NOMO-1 treated with DMSO at 0.1 percent for 48 hours (cell line): ENCODE measurements at regions not wholly inside any gene's neighbourhood (a gene's known extent, or its start where the extent isn't known, plus 50 kb on each side); places are given as distances from the start of the nearest gene placed in this dataset.

ENCODE experiments used
- DNase-seq: peaks from one replicate; lab custom pipeline; 2025; ENCODE audit not compliant: unreplicated experiment; lab: John Stamatoyannopoulos, UW

DNA sequence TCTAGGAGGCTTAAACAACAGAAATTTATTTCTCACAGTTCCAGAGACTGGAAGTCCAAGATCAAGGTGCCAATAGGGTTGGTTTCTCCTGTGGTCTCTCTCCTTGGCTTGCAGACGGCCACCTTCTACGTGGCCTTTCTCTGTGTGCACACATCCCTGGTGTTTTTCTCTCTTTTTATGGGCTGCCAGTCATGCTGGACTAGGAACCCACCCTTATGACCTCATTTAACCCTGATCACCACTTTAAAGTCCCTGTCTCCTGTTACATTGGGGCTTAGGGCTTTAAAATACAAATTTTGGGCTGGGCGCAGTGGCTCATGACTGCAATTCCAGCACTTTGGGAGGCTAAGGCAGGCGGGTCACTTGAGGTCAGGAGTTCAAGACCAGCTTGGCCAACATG is 157.1 kb downstream of the TLE1 start:
- DNase-seq, result no peak

DNA sequence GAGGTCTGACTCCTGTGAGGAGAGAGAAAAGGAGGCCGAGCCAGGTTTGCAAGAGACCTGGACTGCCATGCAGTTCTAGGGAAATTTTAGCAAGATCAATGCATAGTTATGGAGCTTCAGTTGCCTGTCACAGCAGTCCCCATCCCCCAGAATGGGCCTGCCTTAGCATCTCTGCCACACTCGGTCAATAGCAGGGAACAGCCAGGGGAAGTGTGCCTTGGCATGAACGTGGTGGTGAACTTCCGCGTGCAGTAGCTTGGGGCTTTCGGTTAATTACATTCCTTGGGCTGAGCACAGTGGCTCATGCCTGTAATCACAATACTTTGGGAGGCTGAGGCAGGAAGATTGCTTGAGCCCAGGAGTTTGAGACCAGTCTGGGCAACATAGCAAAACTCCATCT is 157.8 kb downstream of the TLE1 start:
- no peak for DNase-seq

DNA sequence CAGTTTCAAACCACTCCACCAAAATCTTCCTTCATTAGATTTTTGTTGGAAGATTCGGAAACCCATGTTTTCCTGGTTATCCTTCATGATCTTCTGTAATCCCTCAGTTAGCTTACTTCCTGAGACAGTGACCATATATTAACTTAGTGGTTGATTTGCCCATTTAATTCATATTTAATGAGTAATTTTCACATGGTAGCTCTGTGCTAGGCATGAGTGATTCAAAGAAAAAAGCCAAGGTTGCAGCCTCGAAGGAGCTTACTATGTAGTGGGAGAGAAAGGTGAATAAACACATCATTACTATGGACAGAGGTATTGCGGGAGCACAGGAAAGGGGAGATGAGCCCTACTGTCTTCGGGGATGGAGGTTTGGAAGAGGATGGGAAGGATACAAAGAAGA is 158.5 kb downstream of the TLE1 start:
- DNase-seq, result no peak

DNA sequence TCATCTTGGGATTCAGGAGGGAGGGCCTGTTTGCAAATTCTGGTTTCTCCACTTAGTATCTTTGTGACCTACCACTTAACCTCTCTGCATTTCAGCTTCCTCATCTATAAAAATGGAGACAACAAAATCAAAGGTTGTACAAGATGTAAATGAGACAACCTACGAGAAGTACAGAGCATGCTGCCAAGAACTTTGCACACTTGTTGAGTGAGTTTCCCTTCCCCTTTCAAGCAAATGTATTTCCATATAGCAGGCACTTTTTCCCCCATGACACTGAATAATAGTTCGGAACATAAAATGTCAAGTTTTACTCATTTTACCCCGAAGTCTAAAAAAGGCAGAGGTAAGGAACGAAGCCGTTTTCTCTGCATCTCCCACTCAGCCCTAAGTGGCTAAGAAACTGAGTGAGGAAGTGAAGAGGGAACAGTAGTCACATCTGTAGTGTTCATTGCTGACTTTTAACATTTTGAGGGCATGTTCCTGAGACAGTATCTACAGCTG is 159.0 kb downstream of the TLE1 start:
- peak; percentile 23 for DNase-seq

DNA sequence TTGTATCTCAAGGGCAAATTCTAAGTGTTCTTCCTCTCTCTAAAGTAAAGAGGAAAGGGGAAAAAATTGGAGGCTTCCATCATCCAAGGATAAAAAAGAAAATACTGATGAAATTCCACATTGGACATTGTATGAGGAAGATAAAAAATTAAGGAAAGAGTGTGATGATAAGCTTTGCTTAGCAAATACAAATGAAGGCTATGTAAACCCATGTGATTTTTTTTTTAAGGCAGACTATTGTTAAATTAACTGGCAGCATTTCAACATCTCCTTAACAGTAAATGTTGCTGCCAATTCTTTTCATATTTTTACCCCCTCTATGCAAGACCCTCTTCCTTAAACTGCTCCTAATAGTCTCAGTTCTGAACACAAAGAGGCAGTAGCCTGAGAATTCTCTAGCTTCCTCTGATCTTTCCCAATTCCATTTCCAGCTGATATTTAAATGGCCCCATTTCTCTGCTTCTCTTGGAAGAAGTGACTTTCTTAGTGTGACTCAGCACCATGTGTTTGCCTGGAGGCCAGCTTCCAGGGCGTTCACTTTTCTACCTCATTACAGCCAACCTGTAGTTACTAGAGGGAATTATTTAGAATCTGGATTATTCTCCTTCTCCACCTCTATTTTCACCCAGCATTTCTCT is 159.7 kb downstream of the TLE1 start:
- no peak for DNase-seq

DNA sequence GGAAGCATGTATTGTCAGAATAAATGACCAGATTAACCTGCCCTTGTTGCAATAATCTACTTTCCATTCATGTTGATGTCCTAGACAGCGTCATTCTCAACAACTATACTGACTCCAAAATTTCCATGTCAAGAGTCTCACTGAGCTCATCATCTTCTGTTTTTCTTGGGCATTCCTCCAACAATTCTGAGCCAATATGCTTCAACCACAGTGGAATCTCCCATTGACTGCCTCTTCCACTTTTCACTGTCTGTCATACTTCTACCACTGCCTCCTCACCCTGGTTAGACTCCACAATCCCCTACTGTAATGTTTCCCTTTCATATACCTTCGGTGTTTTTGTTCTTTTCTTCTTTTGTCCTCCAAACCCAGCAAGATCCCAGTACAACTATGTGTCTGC is 162.8 kb downstream of the TLE1 start:
- no peak for DNase-seq

DNA sequence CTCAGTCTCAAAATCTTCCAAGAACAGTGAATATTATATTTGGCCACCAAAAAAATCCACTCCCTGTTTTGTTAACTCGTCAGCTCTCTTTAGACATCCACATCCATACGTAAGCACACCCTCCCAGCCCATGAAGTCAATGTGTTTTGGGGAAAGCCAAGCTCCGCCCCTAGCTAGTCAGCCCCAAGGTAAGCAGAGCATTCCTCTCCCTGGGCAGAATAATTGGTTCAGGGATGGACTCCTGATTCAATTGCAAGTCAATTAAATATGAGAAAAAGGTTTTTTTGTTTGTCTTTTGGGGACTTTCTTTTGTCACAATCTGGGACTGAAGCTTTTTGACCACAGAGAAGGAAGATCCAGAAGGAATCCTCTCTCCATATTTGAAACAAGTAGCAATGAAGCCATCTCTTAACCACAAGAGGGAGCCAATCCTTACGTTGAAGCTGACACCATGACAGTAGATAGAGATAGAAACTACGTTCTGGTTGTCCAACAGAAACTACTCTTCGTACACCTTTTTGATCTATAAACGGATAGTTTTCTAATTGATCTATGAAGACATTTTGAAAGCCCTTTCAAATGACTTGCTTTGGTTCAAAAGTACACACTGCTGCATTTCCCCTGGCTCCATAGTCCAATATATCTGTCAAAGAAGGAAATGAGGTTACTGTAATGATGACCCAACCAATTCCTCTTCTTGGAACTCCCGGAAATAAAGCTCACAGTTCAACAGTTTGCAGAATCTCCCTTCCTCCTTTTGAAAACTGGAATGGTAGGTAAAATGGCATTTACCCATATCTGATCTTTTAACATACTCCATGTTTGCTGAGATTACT is 166.4 kb downstream of the TLE1 start:
- DNase-seq, result peak; percentile 43

DNA sequence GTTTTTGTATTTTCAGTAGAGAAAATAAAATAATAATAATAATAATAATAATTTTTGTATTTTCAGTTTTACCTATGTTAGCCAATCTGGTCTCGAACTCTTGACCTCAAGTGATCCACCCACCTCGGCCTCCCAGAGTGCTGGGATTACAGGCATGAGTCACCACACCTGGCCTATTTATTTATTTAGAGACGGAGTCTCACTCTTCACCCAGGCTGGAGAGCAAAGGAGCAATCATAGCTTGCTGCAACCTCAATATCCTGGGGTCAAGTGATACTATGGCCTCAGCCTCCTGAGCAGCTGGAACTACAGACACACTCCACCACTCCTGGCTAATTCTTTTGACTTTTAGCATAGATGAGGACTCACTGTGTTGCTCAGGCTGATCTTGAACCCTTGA is 167.5 kb downstream of the TLE1 start:
- DNase-seq, result no peak

DNA sequence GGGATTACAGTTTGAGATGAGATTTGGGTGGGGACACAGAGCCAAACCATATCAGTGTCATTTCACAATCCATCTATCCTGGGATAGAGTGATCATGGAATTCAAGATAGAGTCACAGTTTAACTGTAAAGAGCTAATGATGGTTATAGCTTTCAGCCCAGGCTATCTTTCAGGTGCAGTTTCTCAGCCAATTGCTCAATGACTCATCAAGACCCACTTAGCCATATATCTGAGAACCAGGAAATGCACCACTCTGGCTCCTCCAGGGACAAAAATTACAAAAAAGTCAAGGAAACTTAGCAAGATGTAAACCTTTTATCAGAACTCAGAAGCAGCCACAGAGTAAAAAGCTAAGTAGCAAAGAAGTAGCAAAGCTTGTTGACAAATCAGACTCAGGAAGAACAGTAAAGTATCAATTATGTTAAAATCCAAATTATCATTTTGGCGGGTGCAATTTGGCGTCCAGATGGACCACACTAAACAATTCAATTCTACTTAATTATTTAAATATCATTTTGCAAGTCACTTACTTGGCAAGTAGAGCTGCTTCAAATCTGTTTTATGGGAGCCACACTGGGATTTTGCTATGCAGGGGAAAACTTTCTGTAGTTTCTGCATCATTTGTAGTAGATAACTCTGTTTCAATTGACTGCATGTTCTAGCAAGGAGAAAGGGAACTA is 169.4 kb downstream of the TLE1 start:
- no peak for DNase-seq

DNA sequence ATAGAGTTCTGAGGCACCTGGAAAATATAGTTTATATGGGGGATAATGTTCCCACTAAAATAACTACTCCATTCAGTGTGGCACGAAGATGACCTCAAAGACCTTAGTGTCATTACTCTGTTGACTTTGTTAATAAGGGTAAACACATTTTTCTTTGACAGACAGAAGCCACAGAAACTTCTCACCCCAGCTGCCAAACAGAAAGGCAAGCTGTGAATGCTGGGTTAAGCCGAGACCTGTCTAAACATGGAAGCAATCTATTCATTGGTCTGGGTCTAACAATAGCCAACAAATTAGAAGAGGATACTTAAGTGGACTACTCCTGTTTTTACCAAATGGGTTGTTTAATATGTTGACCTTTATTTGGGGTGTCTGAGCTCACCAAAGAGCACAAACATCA is 171.4 kb downstream of the TLE1 start:
- no peak for DNase-seq

DNA sequence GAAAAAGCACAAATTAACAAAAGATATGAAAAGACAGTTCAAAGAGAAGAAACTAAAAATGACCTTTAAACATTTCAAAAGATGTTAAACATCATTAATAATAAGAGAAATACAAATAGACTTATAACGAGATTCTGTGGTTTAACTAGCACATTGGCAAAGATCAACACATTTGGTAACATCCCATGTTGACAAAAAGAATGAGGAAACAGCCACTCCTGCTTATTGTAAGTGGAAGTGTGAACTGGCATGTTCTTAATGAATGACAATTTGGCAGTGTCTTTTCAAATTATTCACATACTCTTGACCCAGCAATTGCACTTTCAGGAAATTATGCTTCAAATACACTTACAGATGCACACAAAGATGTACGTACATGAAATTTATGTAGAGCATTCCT is 176.3 kb downstream of the TLE1 start:
- no peak for DNase-seq

DNA sequence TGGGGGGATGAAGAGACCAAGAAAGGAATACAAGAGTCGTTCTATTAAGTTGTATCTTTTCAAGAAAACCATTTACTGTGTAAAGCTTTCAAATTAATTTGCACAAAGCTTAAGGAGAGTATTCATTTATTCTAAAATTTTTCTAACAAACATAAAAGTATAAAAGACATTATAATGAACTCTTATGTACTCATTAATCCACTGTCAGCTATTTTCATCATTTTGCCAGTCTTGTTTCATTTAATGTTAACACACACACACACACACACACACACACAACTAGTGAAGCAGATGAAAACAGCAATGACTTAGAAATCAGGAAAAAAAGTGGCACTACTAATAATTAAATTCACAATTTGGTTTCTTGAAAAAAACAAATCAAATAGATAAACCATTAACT is 176.7 kb downstream of the TLE1 start:
- DNase-seq, result no peak

DNA sequence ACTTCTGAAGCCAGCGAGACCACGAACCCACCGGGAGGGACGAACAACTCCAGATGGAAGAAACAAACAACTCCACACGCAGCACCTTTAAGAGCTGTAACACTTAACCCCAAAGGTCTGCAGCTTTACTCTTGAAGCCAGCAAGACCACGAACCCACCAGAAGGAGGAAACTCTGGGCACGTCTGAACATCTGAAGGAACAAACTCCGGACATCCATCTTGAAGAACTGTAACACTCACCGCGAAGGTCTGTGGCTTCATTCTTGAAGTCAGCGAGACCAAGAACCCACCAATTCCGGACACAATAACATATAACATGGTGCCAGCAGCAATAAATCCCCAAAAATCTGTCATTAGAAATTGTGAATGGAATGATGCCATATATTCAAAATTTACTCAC is 180.9 kb downstream of the TLE1 start:
- no peak for DNase-seq

DNA sequence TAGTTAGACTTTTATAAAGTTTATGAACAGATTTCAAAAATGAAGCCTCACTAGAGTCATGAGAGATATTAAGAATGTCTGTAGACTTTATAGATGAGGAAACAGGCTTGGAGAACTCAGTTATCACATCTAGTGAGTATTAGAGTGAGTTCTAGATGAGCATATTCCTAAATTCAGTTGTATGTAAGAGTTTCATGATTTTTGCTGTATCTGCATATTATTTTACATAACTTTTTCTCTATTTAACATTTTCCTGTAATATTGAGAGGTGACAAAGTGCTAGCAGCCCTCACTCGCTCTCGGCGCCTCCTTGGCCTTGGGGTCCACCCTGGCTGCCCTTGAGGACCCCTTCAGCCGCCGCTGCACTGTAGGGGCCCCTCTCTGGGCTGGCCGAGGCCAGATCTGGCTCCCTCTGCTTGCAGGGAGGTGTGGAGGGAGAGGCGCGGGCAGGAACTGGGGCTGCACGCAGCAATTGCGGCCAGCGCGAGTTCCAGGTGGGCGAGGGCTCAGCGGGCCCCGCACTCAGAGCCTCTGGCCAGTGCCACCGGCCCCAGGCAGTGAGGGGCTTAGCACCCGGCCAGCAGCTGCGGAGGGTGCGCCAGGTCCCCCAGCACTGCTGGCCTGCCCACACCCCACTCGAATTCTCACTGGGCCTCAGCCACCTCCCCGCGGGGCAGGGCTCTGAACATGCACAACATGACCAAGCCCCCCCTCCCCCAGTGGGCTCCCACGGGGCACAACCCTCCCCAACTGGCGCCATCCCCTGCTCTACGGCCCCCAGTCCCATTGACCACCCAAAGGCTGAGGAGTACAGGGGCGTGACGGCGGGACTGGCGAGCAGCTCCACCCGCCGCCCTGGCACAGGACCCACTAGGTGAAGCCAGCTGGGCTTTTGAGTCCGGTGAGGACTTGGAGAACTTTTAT is 182.1 kb downstream of the TLE1 start:
- DNase-seq, result no peak

DNA sequence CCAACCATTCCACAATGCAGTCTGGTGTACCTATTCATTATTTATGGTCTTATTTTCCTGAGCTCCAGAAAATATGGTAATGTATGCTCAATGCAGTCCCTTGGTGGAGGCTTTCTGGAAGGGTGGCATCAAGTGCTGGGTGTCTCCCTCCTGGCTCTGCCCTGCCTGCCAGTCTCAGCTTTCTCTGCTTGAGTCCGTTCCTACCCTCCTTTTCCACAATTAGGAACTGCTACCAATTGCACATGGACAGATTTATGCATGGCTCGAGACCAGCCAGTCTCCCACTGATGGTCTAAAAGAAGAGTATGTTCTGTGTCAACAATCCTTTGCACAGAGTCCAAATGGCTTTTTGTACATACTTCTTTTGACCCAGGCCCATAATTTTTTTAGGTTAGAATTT is 189.8 kb downstream of the TLE1 start:
- DNase-seq, result no peak

DNA sequence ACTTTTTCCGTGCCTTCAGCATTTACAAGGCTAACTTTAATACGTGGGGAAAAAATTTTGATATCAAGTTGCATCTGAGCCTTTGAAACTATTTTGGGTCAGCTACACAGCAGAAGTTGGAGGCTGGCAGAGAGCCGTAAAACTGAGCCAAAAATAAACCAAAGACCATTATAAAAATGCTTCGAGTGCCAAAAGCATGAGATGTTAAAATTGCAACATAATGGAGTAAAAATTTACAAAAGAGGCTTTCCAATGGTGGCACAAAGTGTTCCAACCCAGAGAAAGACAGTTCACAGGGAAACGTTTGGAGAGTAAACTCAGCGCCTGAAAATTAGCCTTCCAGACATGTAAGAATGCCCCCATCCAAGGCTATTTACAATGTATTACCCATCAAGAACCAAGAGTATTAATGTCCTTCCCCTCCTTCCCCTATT is 190.3 kb downstream of the TLE1 start:
- no peak for DNase-seq

DNA sequence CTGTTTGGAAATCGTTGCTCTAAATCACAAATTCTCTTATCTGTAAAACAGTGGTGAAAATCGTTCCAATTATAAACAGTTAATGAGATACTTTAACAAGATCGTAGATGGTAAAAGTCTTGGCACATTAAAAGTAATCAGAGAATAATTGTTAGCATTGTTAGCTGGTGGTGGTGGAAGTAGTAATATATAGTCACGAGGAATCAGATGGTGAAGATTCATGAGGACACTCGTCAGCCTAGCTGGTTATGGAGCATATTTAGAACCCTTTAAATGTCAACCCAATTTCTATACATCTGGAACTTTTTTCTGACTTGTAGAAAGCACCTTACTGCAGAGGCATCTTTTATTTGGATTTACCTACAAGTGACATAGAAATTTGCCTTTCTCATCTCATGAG is 190.8 kb downstream of the TLE1 start:
- no peak for DNase-seq

DNA sequence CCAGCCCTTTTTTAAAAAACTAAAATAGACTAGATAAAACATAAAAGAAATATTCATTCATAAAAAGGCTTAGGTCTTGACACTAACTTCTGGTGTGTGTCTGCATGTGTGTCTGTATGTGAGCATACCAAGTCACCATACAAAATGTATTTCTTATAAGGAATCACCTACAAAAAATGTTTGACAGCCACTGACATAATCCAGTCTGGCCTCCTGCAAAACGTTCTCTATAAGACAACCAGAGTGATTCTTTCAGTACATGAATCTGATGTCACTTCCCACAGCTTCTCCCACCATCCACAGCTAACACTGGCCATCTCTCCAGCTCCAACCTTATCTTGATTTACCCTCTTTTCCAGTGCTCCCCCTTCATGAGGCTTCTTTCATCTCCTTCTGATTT is 192.3 kb downstream of the TLE1 start:
- DNase-seq, result no peak

DNA sequence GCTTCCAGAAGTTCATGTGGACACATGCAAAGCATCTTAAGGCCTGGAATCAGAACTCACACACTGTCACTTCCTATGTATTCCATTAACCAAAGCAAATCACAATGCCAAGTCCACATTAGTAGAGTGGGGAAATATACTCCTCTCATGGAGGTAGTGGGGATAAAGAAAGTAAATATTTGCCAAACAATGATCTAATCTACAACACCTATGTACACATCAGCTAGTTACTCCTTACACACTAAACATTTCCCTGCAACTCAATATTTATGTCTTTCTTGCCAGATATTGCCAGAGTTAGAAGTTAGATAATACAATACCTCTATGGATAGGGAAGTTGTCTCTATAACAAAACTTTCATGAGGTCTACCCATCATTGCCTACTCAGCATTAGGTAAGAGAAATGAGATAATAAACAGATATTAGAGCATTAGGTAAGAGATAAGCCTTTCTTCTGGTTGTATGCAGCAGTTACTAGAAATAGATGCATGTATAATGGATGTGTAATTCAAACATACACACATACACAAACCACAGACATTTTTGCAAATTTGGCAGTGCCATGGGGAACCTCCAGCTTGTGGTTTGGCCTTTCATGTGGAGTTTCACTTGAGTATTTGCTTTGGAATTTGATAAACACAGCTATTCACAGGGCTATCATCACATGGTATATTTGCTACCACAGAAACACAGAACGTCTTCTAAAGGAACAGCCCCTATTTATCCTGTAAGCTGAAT is 196.5 kb downstream of the TLE1 start:
- no peak for DNase-seq

DNA sequence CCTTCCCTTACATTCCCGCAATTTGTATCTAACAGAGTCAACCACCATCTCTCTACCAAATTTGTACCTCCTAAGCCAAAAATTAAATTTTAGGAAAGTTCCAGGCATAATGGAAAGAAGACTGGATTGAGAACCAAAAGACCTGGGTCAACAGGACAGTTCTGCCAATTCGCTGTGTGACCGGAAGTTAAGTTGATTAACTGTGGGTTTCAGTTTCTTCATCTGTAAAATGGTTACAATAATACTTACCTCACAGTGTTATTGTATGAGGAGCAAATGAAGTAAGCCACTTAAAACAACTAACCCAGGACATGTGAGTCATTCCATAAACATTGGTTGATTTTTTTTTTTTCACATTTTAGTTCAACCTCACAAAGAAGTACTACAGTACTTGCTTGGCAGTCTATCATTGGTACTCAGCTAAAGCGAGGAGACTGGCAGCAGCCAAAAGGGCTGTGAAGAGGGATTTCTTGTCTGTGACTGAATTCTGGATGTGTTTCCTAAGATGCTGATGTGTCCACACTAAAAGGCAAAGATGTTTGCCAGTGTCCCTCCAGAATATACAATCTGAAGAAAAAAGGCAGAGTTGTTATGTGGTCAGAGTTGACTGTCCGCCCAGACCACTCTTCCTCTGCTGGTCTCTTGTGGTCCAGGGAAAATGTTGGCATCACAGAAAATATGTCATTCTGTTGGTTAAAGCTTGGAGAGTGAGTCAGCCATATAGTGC is 198.6 kb downstream of the TLE1 start:
- no peak for DNase-seq
